Uterus (tissue), 2 donors: ENCODE measurements at regions not wholly inside any gene's neighbourhood (a gene's known extent, or its start where the extent isn't known, plus 50 kb on each side); places are given as distances from the start of the nearest gene placed in this dataset.

Experiments
- CTCF ChIP-seq, 4 experiments: fragments of 200-600 bp in 2 of 4; fragments of 450-650 bp in 2 of 4; sonication (generic) in 2 of 4; IDR thresholded peaks; one replicate each; pipeline ENCODE4 v1.5.1; 2016 to 2019; ENCODE audit warnings: antibody characterized with exemption in 4 of 4, mild to moderate bottlenecking in 2 of 4, moderate library complexity in 1 of 4
- POLR2A ChIP-seq, 2 donors: fragments of 450-650 bp; IDR thresholded peaks; one replicate each; pipeline ENCODE4 v1.6.1; 2016; ENCODE audit warnings: antibody characterized with exemption in 2 of 2, mild to moderate bottlenecking in 1 of 2, moderate library complexity in 1 of 2

GRCh38 chr10:1807924-1808323 is 70.6 kb upstream of the ADARB2 start:
- TF ChIP-seq CTCF (IDR thresholded peaks at IDR 0.05) = no peak
- no peak for TF ChIP-seq POLR2A (IDR thresholded peaks at IDR 0.05)
